Neural crest cell (in vitro differentiated cells): ENCODE measurements at regions not wholly inside any gene's neighbourhood (a gene's known extent, or its start where the extent isn't known, plus 50 kb on each side); places are given as distances from the start of the nearest gene placed in this dataset.

ENCODE experiments used
- DNase-seq: peaks from one replicate; pipeline ENCODE4 v3.0.0; 2021; ENCODE audit warnings: low read depth, mixed read lengths, low spot score
- H3K27ac Mint-ChIP-seq: one replicate; pipeline ENCODE4 v1.8.0; 2021; ENCODE audit warnings: mild to moderate bottlenecking, mixed read lengths; ENCODE audit not compliant: unreplicated experiment
- H3K27me3 Mint-ChIP-seq: 2 replicates; pipeline ENCODE4 v1.8.0; 2021; ENCODE audit warnings: low read depth, mild to moderate bottlenecking, mixed read lengths
- H3K36me3 Mint-ChIP-seq: 2 replicates; pipeline ENCODE4 v1.8.0; 2021; ENCODE audit warnings: low read depth, mild to moderate bottlenecking, mixed read lengths
- H3K4me1 Mint-ChIP-seq: 2 replicates; pipeline ENCODE4 v1.8.0; 2021; ENCODE audit warnings: mixed read lengths
- H3K4me3 Mint-ChIP-seq: one replicate; pipeline ENCODE4 v1.8.0; 2021; ENCODE audit warnings: mild to moderate bottlenecking, mixed read lengths
- H3K9me3 Mint-ChIP-seq: 2 replicates; pipeline ENCODE4 v1.8.0; 2021; ENCODE audit warnings: mixed read lengths
- TF ChIP-seq, protein P1 (sequence below): fragments of 200-600 bp; sonication (generic); conservative IDR thresholded peaks from 2 replicates; pipeline ENCODE4 v1.5.0; 2021; ENCODE audit warnings: antibody characterized with exemption, mild to moderate bottlenecking

DNA sequence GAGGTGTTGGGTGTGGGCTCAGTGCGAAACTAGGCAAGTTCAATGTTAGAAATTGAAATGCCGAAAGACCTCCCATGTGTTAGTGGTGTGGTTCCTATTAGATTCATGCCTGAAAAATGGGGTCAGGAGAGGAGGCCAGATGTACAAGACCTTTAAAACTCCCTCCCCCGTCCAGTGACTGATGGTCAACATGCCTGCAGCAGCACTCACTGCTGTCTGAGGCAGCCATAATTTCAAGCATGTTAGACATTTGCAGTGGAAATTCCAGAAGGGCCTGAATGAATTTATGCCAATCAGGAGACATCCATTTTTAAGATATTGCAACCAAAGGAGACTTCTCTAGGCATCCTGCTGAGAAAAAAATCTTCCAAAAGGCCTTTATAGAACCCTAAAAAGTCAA is 426.9 kb upstream of the NBEA start:
- no peaks in the 10 kb centered on the region for H3K27me3 Mint-ChIP-seq
- H3K27ac Mint-ChIP-seq = no peak overlapping the region
- H3K9me3 Mint-ChIP-seq = peaks cover 5% of the 10 kb centered on the region
- TF ChIP-seq, protein P1, sequence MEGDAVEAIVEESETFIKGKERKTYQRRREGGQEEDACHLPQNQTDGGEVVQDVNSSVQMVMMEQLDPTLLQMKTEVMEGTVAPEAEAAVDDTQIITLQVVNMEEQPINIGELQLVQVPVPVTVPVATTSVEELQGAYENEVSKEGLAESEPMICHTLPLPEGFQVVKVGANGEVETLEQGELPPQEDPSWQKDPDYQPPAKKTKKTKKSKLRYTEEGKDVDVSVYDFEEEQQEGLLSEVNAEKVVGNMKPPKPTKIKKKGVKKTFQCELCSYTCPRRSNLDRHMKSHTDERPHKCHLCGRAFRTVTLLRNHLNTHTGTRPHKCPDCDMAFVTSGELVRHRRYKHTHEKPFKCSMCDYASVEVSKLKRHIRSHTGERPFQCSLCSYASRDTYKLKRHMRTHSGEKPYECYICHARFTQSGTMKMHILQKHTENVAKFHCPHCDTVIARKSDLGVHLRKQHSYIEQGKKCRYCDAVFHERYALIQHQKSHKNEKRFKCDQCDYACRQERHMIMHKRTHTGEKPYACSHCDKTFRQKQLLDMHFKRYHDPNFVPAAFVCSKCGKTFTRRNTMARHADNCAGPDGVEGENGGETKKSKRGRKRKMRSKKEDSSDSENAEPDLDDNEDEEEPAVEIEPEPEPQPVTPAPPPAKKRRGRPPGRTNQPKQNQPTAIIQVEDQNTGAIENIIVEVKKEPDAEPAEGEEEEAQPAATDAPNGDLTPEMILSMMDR = no peak
- no peak for DNase-seq
- no peak overlapping the region for H3K4me3 Mint-ChIP-seq
- no peaks in the 10 kb centered on the region for H3K36me3 Mint-ChIP-seq
- no peaks in the 10 kb centered on the region for H3K4me1 Mint-ChIP-seq

DNA sequence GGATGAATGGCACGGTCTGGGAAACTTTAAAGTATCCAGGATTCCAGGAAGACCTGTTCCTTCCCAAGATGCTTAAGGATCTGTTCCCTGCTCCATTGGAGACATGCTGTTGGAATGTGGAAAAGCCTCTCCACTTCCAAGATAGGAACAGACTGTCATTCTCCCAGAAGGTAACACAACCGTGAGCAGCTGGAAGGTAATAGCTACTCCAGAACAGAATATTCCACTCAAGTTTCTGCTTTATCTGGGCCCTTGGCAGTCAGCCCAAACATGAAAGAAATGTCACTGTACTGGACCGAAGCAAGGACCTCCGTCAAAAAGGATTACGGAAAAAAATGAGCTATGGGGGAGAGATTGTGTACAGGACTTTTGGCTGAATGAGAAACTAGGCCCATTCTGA is 420.9 kb upstream of the NBEA start:
- H3K36me3 Mint-ChIP-seq = no peaks in the 10 kb centered on the region
- no peaks in the 10 kb centered on the region for H3K27me3 Mint-ChIP-seq
- H3K27ac Mint-ChIP-seq = no peak overlapping the region
- no peaks in the 10 kb centered on the region for H3K4me1 Mint-ChIP-seq
- no peak overlapping the region for H3K4me3 Mint-ChIP-seq
- TF ChIP-seq, protein P1 = no peak
- peaks cover 2% of the 10 kb centered on the region for H3K9me3 Mint-ChIP-seq
- DNase-seq = no peak

GRCh38 chr13:34522808-34523207 is 419.3 kb upstream of the NBEA start:
- DNase-seq = no peak
- H3K4me1 Mint-ChIP-seq = no peaks in the 10 kb centered on the region
- H3K9me3 Mint-ChIP-seq = peaks cover 2% of the 10 kb centered on the region
- H3K27me3 Mint-ChIP-seq = no peaks in the 10 kb centered on the region
- H3K27ac Mint-ChIP-seq = no peak overlapping the region
- H3K4me3 Mint-ChIP-seq = no peak overlapping the region
- TF ChIP-seq, protein P1 = no peak
- H3K36me3 Mint-ChIP-seq = no peaks in the 10 kb centered on the region

DNA sequence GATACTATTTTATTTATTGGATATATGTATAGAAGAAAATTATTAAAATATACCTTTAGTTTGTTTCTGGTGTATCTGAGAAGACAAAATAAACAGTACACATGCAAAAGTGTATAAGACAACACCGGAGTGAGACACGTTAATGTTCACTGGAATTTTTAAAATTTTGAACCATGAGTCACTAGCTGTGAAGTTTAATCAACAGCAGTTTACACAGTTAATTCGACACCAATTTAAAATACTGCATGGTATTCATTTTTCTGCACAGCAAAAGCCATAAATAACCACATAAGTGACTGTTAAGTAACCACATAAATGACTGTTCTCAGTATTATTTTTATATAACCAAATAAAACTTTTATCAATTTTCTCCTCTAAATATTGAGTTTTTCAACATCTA is 418.7 kb upstream of the NBEA start:
- no peak overlapping the region for H3K27ac Mint-ChIP-seq
- H3K36me3 Mint-ChIP-seq = no peaks in the 10 kb centered on the region
- no peaks in the 10 kb centered on the region for H3K9me3 Mint-ChIP-seq
- no peak for DNase-seq
- TF ChIP-seq, protein P1 = no peak
- no peaks in the 10 kb centered on the region for H3K27me3 Mint-ChIP-seq
- no peaks in the 10 kb centered on the region for H3K4me1 Mint-ChIP-seq
- no peak overlapping the region for H3K4me3 Mint-ChIP-seq

GRCh38 chr13:34533941-34534340 is 408.1 kb upstream of the NBEA start:
- no peaks in the 10 kb centered on the region for H3K27me3 Mint-ChIP-seq
- TF ChIP-seq, protein P1 = no peak
- H3K9me3 Mint-ChIP-seq = no peaks in the 10 kb centered on the region
- no peaks in the 10 kb centered on the region for H3K4me1 Mint-ChIP-seq
- H3K27ac Mint-ChIP-seq = no peak overlapping the region
- peaks cover 3% of the 10 kb centered on the region for H3K36me3 Mint-ChIP-seq
- DNase-seq = no peak
- no peak overlapping the region for H3K4me3 Mint-ChIP-seq

GRCh38 chr13:34542321-34542720 is 399.7 kb upstream of the NBEA start:
- Mint-ChIP-seq H3K36me3 (peaks cover 10% of the 10 kb centered on the region), H3K9me3 (no peaks in the 10 kb centered on the region), H3K4me3 (no peak overlapping the region), H3K27ac (no peak overlapping the region), H3K27me3 (no peaks in the 10 kb centered on the region), H3K4me1 (no peaks in the 10 kb centered on the region)
- TF ChIP-seq, protein P1 = no peak
- DNase-seq = no peak
